GM19324 (cell line): ENCODE measurements at regions not wholly inside any gene's neighbourhood (a gene's known extent, or its start where the extent isn't known, plus 50 kb on each side); places are given as distances from the start of the nearest gene placed in this dataset.
"Not testable (repeated sequence)": the region's sequence is repeated elsewhere in the genome, so short reads cannot be mapped to it uniquely, and the experiment has no call there.

Experiments used
- ATAC-seq: cut with Tn5 transposase; IDR thresholded peaks from one replicate; pipeline ENCODE4 v1.9.1; 2021; ENCODE audit warnings: mild to moderate bottlenecking, moderate library complexity; ENCODE audit not compliant: unreplicated experiment, low FRiP score

GRCh38 chr7:145488816-145489215 lies 627.8 kb upstream of the CNTNAP2 start:
- no peak for ATAC-seq

- no peak for ATAC-seq
Observed at GRCh38 chr7:145481985-145482384, 634.6 kb upstream of the CNTNAP2 start.

DNA sequence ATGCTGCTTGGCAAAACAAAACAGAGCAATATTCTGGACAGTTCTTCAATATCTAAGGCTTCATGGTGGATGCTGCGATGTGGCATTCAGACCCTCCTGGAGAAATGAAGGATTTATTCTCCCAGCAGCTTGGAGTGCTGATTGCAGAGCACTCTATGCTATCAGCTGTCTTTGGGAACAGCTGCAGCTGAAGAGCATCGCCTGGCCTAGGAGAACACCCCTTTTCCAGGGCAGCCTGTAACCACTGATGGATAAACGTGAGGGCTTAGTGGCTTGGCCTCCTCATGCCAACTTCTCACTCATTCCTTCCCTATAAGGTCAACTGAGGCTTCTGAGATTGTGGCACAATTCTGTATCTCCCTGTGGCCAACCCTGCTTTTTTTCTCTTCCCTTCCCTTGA lies 638.1 kb upstream of the CNTNAP2 start:
- ATAC-seq = no peak

- no peak for ATAC-seq
Observed at GRCh38 chr7:145474009-145474686, 638.3 kb upstream of the TPK1 start.

GRCh38 chr7:145471883-145472282 lies 636.0 kb upstream of the TPK1 start:
- no peak for ATAC-seq

GRCh38 chr7:145464287-145464686 lies 628.4 kb upstream of the TPK1 start:
- ATAC-seq = no peak

DNA sequence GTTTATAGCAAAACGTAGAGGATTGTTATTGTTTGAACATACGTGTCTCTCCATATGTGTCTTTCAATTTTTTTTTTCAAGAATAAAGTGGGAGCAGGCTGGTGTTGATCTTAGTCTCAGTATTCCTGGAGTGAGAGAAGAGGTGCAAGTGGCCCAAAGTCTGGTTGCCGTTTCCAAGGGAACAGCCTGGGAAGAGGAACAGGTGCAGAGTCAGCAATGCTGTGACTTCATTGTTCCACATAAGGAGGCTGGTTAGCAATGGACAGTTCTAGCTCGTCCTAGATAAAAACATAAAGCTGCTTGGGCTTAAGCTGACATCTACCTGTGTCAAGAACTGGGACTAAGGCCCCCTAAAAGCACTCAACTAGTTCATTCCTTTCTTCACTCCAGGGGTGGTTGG lies 626.6 kb upstream of the TPK1 start:
- no peak for ATAC-seq

GRCh38 chr7:145434811-145435210 lies 599.0 kb upstream of the TPK1 start:
- no peak for ATAC-seq

DNA sequence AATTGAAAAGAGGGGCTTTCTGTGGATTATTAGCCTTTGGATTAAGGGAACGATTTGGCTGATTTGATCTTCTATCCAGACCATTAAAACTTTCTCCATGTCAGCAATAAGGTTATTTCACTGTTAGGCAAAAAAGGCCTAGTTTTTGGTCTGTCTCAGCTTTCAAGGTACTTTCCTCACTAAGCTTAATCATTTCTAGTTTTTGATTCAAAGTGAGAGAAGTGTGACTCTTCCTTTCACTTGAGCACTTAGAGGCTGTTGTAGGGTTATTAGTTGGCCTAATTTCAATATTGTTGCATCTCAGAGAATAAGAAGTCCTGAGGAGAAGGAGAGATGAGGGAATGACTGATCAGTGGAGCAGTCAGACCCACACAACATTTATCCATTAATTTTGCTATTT lies 596.0 kb upstream of the TPK1 start:
- ATAC-seq = no peak

DNA sequence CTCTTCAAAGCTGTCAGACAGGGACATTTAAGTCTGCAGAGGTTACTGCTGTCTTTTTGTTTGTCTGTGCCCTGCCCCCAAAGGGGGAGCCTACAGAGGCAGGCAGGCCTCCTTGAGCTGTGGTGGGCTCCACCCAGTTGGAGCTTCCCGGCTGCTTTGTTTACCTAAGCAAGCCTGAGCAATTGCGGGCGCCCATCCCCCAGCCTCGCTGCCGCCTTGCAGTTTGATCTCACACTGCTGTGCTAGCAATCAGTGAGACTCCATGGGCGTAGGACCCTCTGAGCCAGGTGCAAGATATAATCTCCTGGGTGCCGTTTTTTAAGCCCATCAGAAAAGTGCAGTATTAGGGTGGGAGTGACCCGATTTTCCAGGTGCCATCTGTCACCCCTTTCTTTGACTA lies 582.6 kb upstream of the TPK1 start:
- ATAC-seq = not testable (repeated sequence)

GRCh38 chr7:145411066-145411465 lies 575.2 kb upstream of the TPK1 start:
- no peak for ATAC-seq

- ATAC-seq = no peak
Observed at GRCh38 chr7:145398758-145399157, 562.9 kb upstream of the TPK1 start.

GRCh38 chr7:145394126-145394525 lies 558.3 kb upstream of the TPK1 start:
- no peak for ATAC-seq

DNA sequence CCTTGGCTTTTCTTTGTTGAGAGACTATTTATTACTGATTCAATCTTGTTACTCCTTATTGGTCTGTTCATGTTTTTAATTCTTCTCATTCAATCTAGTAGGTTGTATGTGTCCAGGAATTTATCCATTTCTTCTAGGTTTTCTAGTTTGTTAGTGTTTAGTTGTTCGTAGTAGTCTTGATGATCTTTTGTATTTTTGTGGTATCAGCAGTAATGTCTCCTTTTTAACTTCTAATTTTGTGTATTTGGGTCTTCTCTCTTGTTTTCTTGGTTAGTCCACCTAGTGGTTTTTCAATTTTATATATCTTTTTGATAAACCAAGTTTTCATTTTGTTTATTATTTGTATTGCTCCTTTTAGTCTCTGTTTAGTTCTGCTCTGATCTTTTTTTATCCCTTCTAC lies 546.9 kb upstream of the TPK1 start:
- ATAC-seq = no peak

- no peak for ATAC-seq
Observed at GRCh38 chr7:145378197-145378596, 542.3 kb upstream of the TPK1 start.

DNA sequence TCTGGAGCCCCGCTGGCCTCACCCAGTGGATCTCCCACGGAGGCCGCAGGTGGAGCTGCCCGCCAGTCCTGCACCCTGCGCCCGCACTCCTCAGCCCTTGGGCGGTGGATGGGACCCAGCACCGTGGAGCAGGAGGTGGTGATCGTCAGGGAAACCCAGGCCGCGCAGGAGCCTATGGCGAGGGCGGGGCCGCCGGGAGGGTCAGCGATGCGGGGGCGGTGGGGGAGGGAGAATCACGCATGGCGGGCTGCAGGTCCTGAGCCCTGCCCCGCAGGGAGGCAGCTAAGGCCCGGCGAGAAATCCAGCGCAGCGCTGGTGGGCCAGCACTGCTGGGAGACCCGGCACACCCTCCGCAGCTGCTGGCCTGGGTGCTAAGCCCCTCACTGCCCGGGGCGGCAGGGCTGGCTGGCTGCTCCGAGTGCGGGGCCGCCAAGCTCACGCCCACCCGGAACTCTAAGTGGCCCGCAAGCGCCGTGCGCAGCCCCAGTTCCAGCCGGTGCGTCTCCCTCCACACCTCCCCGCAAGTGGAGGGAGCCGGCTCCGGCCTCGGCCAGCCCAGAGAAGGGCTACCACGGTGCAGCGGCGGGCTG lies 524.8 kb upstream of the TPK1 start:
- ATAC-seq = no peak

GRCh38 chr7:145350334-145350733 lies 514.5 kb upstream of the TPK1 start:
- ATAC-seq = no peak

- not testable (repeated sequence) for ATAC-seq
Observed at GRCh38 chr7:145349452-145349851, 513.6 kb upstream of the TPK1 start.

DNA sequence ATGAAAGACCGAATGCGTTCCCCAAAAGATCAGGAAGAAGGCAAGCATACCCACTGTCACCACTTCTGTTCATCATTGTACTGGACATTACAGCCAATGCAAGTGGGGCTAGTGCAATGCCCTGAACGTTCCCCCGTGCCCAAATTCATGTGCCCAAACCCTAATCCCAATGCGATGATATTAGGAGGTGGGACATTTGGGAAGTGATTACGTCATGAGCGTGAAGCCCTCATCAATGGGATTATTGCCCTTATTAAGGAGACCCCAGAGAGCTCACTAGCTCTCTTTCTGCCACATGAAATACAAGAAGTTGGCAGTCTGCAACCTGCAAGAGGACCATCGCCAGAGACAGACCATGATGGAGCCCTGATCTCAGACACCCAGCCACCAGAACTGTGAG lies 511.4 kb upstream of the TPK1 start:
- ATAC-seq = no peak

DNA sequence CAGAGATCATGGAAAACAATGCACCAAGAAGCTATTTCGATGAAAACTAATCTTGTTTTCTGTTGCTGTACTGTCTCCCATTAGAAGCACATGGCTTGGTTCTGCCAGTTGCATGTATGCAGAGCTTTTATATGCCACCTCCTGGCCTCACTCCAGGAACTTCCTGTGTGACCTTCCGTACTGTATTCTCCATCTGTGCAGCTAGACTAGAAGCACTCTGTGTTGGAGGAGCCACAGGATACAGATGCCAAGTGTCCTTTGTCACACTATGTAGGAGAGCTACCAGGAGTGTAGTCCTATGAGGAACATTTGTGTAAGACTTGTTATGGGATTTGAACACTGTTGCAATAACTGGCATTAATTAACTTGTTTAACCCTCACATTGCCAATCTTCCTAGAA lies 503.5 kb upstream of the TPK1 start:
- no peak for ATAC-seq

DNA sequence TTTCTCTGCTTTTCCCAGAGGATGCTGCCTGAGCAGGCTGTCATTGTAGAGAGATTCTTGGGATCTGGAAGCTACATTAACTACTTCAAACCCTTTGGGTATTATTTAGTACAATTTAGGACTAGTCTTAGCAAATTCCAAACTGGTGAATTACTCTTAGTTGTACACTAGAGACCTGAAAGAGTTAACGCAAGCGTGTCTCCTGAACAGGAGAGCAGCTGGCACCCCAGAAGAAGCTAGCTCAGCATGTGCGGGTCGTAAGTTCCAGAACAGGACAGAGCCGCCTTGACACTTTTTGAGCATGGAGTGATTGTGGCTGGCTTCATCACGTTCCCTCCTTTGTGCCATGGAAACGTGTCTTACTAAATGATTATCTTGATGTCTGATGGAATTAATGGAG lies 495.7 kb upstream of the TPK1 start:
- no peak for ATAC-seq

DNA sequence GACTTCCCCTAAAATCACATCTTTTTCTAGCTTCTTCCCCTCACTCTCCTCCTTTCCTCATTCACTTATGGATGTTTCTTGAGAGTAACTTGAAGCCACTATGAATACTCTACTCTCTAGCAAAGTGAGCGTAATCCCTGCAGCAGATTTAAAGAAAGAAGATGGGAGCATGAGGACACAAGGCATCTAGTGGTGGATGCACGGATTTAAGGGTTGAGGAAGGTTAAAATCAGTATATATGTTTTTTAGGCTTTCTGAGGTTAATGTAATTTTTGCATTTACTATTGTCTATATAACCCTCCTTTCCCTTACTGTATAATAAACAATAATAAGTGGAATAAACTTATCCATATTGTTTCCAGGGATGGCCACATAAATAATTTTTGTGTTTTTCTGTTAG lies 495.2 kb upstream of the TPK1 start:
- ATAC-seq = no peak

- no peak for ATAC-seq
Observed at GRCh38 chr7:145327646-145328045, 491.8 kb upstream of the TPK1 start.
